ENCODE measurements at regions not wholly inside any gene's neighbourhood (a gene's known extent, or its start where the extent isn't known, plus 50 kb on each side); places are given as distances from the start of the nearest gene placed in this dataset.

DNA sequence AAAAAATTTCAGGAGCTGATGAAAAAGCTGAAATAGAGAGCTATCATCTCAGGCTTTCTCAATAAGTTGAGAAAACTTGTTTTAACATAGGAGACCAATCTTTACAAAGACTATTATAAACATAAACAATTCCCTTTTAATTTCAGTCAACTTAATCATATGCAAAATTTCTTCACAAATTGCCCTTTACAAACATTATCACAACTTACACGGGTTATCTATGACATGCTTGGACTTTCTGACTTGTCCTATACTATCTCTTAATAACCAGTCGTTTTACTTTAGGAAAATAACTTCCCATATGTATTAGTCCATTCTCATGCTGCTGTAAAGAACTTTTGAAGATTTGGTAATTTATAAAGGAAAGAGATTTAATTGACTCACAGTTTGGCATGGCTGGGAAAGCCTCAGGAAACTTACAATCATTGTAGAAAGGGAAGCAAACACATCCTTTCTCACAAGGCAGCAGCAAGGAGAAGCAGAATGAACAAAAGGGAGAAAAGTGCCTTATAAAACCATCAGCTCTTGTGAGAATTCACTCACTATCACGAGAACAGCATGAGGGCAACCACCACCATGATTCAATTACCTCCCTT lies 1583.7 kb upstream of the CELF4 start:
- TF ChIP-seq, protein P1, sequence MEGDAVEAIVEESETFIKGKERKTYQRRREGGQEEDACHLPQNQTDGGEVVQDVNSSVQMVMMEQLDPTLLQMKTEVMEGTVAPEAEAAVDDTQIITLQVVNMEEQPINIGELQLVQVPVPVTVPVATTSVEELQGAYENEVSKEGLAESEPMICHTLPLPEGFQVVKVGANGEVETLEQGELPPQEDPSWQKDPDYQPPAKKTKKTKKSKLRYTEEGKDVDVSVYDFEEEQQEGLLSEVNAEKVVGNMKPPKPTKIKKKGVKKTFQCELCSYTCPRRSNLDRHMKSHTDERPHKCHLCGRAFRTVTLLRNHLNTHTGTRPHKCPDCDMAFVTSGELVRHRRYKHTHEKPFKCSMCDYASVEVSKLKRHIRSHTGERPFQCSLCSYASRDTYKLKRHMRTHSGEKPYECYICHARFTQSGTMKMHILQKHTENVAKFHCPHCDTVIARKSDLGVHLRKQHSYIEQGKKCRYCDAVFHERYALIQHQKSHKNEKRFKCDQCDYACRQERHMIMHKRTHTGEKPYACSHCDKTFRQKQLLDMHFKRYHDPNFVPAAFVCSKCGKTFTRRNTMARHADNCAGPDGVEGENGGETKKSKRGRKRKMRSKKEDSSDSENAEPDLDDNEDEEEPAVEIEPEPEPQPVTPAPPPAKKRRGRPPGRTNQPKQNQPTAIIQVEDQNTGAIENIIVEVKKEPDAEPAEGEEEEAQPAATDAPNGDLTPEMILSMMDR (IDR thresholded peaks at IDR 0.05), result no peak
- no peak for TF ChIP-seq POLR2A (IDR thresholded peaks at IDR 0.05)

All from sigmoid colon (tissue), 3 donors.